Neuronal stem cell (in vitro differentiated cells): ENCODE measurements at regions not wholly inside any gene's neighbourhood (a gene's known extent, or its start where the extent isn't known, plus 50 kb on each side); places are given as distances from the start of the nearest gene placed in this dataset.
A peak's percentile ranks its signal among the peaks of the same experiment; 100 is the strongest.

Experiments used
- DNase-seq: peaks from one replicate; pipeline ENCODE4 v3.0.0-alpha.2; 2013; ENCODE audit warnings: low spot score
- H2AFZ ChIP-seq: one replicate; pipeline ENCODE4 v1.6.1; 2013; ENCODE audit warnings: mild to moderate bottlenecking, low read length, inconsistent platforms
- H2AK5ac ChIP-seq: 2 replicates; pipeline ENCODE4 v1.6.1; 2013; ENCODE audit warnings: low read depth, mild to moderate bottlenecking, inconsistent platforms, low read length, moderate library complexity, mixed read lengths
- H2BK120ac ChIP-seq: 2 replicates; pipeline ENCODE4 v1.6.1; 2013; ENCODE audit warnings: low read depth, mild to moderate bottlenecking, inconsistent platforms, low read length, moderate library complexity, mixed read lengths
- H2BK12ac ChIP-seq: one replicate; pipeline ENCODE4 v1.6.1; 2013; ENCODE audit warnings: low read length, inconsistent platforms
- H2BK15ac ChIP-seq: 2 replicates; pipeline ENCODE4 v1.6.1; 2013; ENCODE audit warnings: mild to moderate bottlenecking, low read length, inconsistent platforms, mixed read lengths
- H2BK5ac ChIP-seq: one replicate; pipeline ENCODE4 v1.6.1; 2013; ENCODE audit warnings: inconsistent platforms, mild to moderate bottlenecking, low read length, moderate library complexity
- H3K14ac ChIP-seq: one replicate; pipeline ENCODE4 v1.6.1; 2013; ENCODE audit warnings: low read length, inconsistent platforms
- H3K18ac ChIP-seq: 2 replicates; pipeline ENCODE4 v1.6.1; 2013; ENCODE audit warnings: low read length, inconsistent platforms
- H3K23ac ChIP-seq: 2 replicates; pipeline ENCODE4 v1.6.1; 2013; ENCODE audit warnings: low read depth, mild to moderate bottlenecking, mixed read lengths, low read length, inconsistent platforms; ENCODE audit not compliant: poor library complexity
- H3K27ac ChIP-seq: replicated peaks from 3 replicates; pipeline ENCODE4 v1.5.1; 2013; ENCODE audit warnings: low read length, inconsistent platforms
- H3K27me3 ChIP-seq, 3 experiments: 2 replicates each; pipeline ENCODE4 v1.6.1; 2013; ENCODE audit warnings: low read length in 3 of 3, mild to moderate bottlenecking in 2 of 3, inconsistent platforms in 1 of 3, low read depth in 1 of 3, mixed read lengths in 1 of 3, moderate library complexity in 1 of 3; ENCODE audit not compliant: control insufficient read depth in 3 of 3, insufficient read depth in 3 of 3
- H3K36me3 ChIP-seq, 2 donors: replicated peaks in 1 of 2; 2 replicates each; pipeline ENCODE4 v1.6.1; 2013; ENCODE audit warnings: low read length in 2 of 2; ENCODE audit not compliant: control insufficient read depth in 2 of 2, insufficient read depth in 2 of 2
- H3K4ac ChIP-seq: 2 replicates; pipeline ENCODE4 v1.6.1; 2013; ENCODE audit warnings: inconsistent platforms, mild to moderate bottlenecking, low read length, moderate library complexity
- H3K4me1 ChIP-seq, 2 donors: 1 replicate in 1 of 2; 2 replicates in 1 of 2; pipeline ENCODE4 v1.6.1; 2013; ENCODE audit warnings: low read length in 2 of 2, low read depth in 1 of 2; ENCODE audit not compliant: control insufficient read depth in 2 of 2, insufficient read depth in 1 of 2
- H3K4me2 ChIP-seq: one replicate; pipeline ENCODE4 v1.6.1; 2013; ENCODE audit warnings: mild to moderate bottlenecking, low read length, inconsistent platforms; ENCODE audit not compliant: insufficient read depth, poor library complexity, severe bottlenecking
- H3K4me3 ChIP-seq, 2 donors: 2 replicates each; pipeline ENCODE4 v1.5.1; 2013; ENCODE audit warnings: low read length in 2 of 2, mild to moderate bottlenecking in 2 of 2, inconsistent platforms in 1 of 2, moderate library complexity in 1 of 2
- H3K79me1 ChIP-seq: one replicate; pipeline ENCODE4 v1.6.1; 2013; ENCODE audit warnings: low read depth, mild to moderate bottlenecking, inconsistent platforms, low read length, moderate library complexity
- H3K9ac ChIP-seq: one replicate; pipeline ENCODE4 v1.6.1; 2013; ENCODE audit warnings: mild to moderate bottlenecking, low read depth, low read length, inconsistent platforms; ENCODE audit not compliant: poor library complexity
- H3K9me3 ChIP-seq, 2 donors: replicated peaks in 1 of 2; 2 replicates each; pipeline versions ENCODE3 to v1.6.1; 2013; ENCODE audit warnings: low read length in 2 of 2, mild to moderate bottlenecking in 2 of 2, inconsistent platforms in 1 of 2, low read depth in 1 of 2, mixed read lengths in 1 of 2, moderate library complexity in 1 of 2; ENCODE audit not compliant: control insufficient read depth in 2 of 2, insufficient read depth in 1 of 2
- H4K8ac ChIP-seq: one replicate; pipeline ENCODE4 v1.6.1; 2013; ENCODE audit warnings: low read depth, mild to moderate bottlenecking, inconsistent platforms, low read length, moderate library complexity
- H4K91ac ChIP-seq: one replicate; pipeline ENCODE4 v1.6.1; 2013; ENCODE audit warnings: low read length, low read depth, mild to moderate bottlenecking, inconsistent platforms; ENCODE audit not compliant: poor library complexity
- WGBS, 2 donors: extraction: QIAGEN DNeasy Blood & Tissue Kit; methylation state at CpG; one replicate each; pipeline ENCODE4 v1.1.7; 2013; ENCODE audit warnings: missing lambda C conversion rate in 2 of 2, mixed read lengths in 1 of 2; ENCODE audit not compliant: insufficient read length in 2 of 2, insufficient replicate concordance in 1 of 2; ENCODE audit errors: extremely low coverage in 2 of 2; 5-methylcytosine and 5-hydroxymethylcytosine counted together

DNA sequence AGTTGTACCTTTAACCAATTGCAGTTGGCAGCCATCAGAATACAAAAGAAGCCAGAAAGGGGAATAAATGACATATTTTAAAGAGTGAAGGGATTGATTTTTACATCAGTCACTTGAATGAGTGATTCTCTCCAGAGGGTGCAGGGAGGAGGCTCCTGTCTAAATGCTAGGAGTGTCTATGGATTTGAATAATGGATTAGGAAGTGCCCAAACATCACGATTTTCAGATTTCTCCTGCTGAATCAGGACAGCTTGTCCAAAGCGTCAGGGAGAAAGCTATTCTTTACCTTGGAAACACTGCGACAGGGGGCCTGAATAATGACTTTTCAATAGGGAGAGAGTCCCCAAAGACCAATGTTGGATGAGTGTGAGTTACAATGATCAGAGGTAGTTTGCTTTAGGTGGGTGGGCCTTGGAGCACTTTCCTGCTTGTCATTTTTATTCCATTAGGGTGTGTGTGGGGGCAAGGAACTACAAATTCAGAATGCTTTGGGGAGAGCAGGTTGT, 735.5 kb downstream of the KCNA4 start:
- H2BK15ac ChIP-seq = no peak overlapping the region
- no peak overlapping the region for H3K9ac ChIP-seq
- no CpG with 5 or more reads among the region's 3 CpGs for WGBS, 2 donors
- H3K36me3 ChIP-seq = no peaks in the 10 kb centered on the region
- peaks cover 0 to 1% of the 10 kb centered on the region in 2 donors for H3K4me1 ChIP-seq
- no peak overlapping the region for H3K4me2 ChIP-seq
- no peaks in the 10 kb centered on the region for H3K27me3 ChIP-seq
- no peak overlapping the region for H2BK120ac ChIP-seq
- no peak overlapping the region for H3K18ac ChIP-seq
- H3K27ac ChIP-seq = no peak overlapping the region
- H2BK12ac ChIP-seq = no peak overlapping the region
- H4K8ac ChIP-seq = no peak overlapping the region
- no peak overlapping the region for H3K23ac ChIP-seq
- no peak for DNase-seq
- no peak overlapping the region for H3K4ac ChIP-seq
- H3K14ac ChIP-seq = no peak overlapping the region
- H2AFZ ChIP-seq = no peak overlapping the region
- no peak overlapping the region for H3K4me3 ChIP-seq
- no peak overlapping the region for H2AK5ac ChIP-seq
- no peaks in the 10 kb centered on the region for H3K9me3 ChIP-seq
- no peaks in the 10 kb centered on the region for H3K79me1 ChIP-seq
- no peak overlapping the region for H2BK5ac ChIP-seq
- no peak overlapping the region for H4K91ac ChIP-seq

DNA sequence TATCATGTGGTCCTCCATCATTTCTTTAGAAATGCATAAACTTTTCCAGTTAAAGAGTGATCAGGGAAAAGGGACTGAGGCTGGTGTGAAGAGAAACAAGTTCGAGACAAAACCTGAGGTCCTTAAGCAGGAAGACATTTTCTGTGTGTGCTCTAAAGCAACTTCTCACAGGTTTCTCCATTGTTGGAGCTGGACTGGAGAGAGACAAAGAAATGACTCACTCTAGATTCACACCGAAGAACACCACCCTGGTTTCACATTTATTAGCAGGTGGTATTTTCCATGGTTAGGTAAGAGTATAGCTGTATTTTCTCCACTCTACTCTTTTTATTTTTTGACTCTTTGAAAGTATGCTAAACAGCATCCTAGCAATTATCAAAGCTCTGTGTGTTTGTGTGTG, 736.4 kb downstream of the KCNA4 start:
- H2BK5ac ChIP-seq = no peak overlapping the region
- no peak overlapping the region for H2BK120ac ChIP-seq
- no peak overlapping the region for H3K18ac ChIP-seq
- H4K8ac ChIP-seq = no peak overlapping the region
- no peak overlapping the region for H4K91ac ChIP-seq
- H3K79me1 ChIP-seq = no peaks in the 10 kb centered on the region
- no peak overlapping the region for H3K9ac ChIP-seq
- no peaks in the 10 kb centered on the region for H3K27me3 ChIP-seq
- H3K4ac ChIP-seq = no peak overlapping the region
- H2BK15ac ChIP-seq = no peak overlapping the region
- H3K23ac ChIP-seq = no peak overlapping the region
- H2AK5ac ChIP-seq = no peak overlapping the region
- H2BK12ac ChIP-seq = no peak overlapping the region
- no peaks in the 10 kb centered on the region for H3K9me3 ChIP-seq
- H3K27ac ChIP-seq = no peak overlapping the region
- peak overlapping the region; percentile 38 for H2AFZ ChIP-seq
- H3K36me3 ChIP-seq = no peaks in the 10 kb centered on the region
- no peak overlapping the region for H3K4me2 ChIP-seq
- DNase-seq = no peak
- no CpG with 5 or more reads among the region's 2 CpGs for WGBS, 2 donors
- no peak overlapping the region for H3K4me3 ChIP-seq
- H3K4me1 ChIP-seq = peaks cover 0 to 1% of the 10 kb centered on the region in 2 donors
- no peak overlapping the region for H3K14ac ChIP-seq

DNA sequence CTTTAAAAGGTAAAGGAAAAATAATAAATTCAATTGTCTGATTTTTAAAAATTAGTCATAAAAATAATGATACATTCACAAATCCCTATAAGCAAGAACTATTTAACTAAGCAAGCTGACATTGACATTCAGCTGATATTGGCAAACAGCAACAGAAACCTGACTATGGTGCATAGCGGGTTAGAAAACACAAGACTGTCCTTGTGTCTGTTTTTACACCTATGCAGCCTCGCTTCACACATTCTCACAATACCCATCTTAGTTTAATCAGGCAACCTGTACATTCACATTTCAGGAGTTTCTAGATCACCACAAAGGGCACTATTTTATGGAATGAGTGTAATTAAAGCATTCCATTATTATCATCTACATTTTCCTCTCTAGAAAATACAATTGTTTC, 737.1 kb downstream of the KCNA4 start:
- no peak overlapping the region for H3K18ac ChIP-seq
- H3K9me3 ChIP-seq = no peaks in the 10 kb centered on the region
- no peak overlapping the region for H3K4me2 ChIP-seq
- no peak overlapping the region for H4K91ac ChIP-seq
- no peak overlapping the region for H4K8ac ChIP-seq
- no peak overlapping the region for H2BK12ac ChIP-seq
- DNase-seq = no peak
- no peak overlapping the region for H2BK5ac ChIP-seq
- no peaks in the 10 kb centered on the region for H3K27me3 ChIP-seq
- H3K4me1 ChIP-seq = peaks cover 0 to 1% of the 10 kb centered on the region in 2 donors
- H2AK5ac ChIP-seq = no peak overlapping the region
- H3K36me3 ChIP-seq = no peaks in the 10 kb centered on the region
- no peak overlapping the region for H3K23ac ChIP-seq
- no peak overlapping the region for H3K4me3 ChIP-seq
- no peak overlapping the region for H2AFZ ChIP-seq
- no peak overlapping the region for H2BK15ac ChIP-seq
- no CpG with 5 or more reads among the region's 2 CpGs for WGBS, 2 donors
- no peak overlapping the region for H3K4ac ChIP-seq
- H3K9ac ChIP-seq = no peak overlapping the region
- no peak overlapping the region for H3K27ac ChIP-seq
- no peaks in the 10 kb centered on the region for H3K79me1 ChIP-seq
- no peak overlapping the region for H2BK120ac ChIP-seq
- no peak overlapping the region for H3K14ac ChIP-seq

DNA sequence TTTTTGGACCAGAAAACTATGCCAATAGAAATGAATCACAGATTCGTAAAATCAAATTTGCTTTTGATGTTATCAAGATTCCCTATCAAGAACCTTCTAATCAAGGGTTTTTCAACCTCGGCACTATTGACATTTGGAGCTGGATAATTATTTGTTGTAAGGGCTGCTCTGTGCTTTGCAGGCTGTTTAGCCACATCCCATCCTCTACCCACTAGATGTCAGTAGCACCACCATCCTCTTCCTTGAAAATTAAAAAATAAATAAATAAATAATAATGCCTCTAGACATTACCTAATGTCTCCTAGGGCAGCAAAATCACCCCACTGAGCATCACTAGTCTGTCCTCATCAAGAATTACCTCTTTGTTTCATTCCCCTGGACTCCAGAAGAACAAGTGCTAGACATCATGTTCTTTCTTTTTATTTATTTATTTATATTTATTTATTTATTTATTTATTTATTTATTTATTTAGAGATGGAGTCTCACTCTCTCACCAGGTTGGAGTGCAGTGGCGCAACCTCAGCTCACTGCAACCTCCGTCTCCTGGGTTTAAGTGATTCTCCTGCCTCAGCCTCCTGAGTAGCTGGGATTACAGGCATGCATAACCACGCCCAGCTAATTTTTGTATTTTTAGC, 744.7 kb downstream of the KCNA4 start:
- Histone ChIP-seq H2AK5ac (no peak overlapping the region), H2BK120ac (no peak overlapping the region), H3K4ac (no peak overlapping the region), H3K4me1 (no peaks in the 10 kb centered on the region), H3K14ac (peak overlapping the region; percentile 56), H3K27ac (no peak overlapping the region), H2BK5ac (no peak overlapping the region), H3K9ac (no peak overlapping the region), H3K9me3 (no peaks in the 10 kb centered on the region), H3K36me3 (no peaks in the 10 kb centered on the region), H4K91ac (no peak overlapping the region), H2BK12ac (no peak overlapping the region), H2AFZ (no peak overlapping the region), H3K27me3 (no peaks in the 10 kb centered on the region), H2BK15ac (no peak overlapping the region), H3K4me3 (no peak overlapping the region), H3K4me2 (no peak overlapping the region), H3K79me1 (no peaks in the 10 kb centered on the region), H3K23ac (no peak overlapping the region), H3K18ac (no peak overlapping the region), H4K8ac (no peak overlapping the region)
- no CpG with 5 or more reads among the region's 5 CpGs for WGBS, 2 donors
- no peak for DNase-seq
